NCI-H526 treated with DMSO at 0.1 percent for 48 hours (cell line): ENCODE measurements at regions not wholly inside any gene's neighbourhood (a gene's known extent, or its start where the extent isn't known, plus 50 kb on each side); places are given as distances from the start of the nearest gene placed in this dataset.

ENCODE experiments used
- DNase-seq: peaks from one replicate; lab custom pipeline; 2025; lab: John Stamatoyannopoulos, UW

DNA sequence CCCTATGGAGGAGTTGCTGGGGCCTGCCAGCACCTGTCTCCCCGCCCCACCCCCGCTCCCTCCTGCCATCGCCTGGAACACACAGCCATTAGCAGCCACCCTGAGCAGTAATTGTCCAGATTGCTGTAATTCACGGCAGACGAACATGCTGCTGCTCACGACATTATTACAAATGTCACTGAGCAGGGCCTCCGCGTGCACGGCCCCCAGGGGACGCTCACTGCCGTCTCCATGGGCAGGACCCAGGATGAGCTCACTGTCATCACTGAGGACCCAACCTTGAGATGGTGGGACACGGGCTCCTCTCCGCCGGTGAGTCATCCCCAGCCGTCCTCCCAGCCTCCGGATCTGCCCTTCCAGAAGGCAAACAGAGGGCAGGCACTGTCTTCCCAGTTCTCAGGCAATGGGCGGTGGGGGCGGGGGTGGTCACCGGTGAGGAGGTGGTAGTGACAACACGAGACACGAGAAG, 100.4 kb downstream of the RFLNA start:
- no peak for DNase-seq

- DNase-seq = no peak
These were observed 99.7 kb downstream of the RFLNA start for GRCh38 chr12:124394462-124395128.

DNA sequence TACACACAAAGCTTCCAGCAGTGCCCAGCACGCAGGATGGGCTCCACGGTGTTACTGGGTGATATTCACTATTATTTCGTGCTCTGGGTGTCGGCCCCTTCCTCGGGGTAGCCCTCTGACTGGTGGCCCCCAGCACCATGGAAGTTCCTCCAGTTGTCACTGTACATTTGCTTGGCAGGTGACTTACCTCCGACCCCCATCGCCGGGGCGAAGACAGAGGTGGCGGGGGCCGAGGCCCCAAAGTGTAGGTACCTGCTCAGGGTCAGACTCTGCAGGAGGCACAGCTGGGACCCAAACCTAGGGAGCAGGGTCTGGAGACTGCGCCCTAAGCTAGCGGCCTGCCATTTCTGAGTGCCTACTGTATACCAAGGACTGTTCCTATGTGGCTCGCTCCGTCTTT, 98.9 kb downstream of the RFLNA start:
- DNase-seq = no peak

DNA sequence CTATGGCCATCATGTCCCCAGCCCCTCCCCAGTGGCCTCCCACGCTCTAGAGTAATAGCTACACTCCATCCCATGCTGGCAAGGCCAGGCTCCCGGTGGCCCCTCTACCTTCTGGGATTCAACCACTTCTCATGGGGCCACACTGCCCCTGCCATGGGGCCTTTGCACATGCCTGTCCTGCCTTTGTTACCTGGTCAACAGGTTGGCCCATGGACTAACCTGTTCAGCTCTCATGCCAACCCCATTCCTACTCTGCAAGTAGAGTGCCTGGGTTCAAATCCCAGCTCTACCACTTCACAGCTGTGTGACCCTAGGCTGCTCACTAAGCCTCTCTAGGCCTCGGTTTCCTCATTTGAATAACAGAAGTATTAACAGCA, 98.5 kb downstream of the RFLNA start:
- no peak for DNase-seq

DNA sequence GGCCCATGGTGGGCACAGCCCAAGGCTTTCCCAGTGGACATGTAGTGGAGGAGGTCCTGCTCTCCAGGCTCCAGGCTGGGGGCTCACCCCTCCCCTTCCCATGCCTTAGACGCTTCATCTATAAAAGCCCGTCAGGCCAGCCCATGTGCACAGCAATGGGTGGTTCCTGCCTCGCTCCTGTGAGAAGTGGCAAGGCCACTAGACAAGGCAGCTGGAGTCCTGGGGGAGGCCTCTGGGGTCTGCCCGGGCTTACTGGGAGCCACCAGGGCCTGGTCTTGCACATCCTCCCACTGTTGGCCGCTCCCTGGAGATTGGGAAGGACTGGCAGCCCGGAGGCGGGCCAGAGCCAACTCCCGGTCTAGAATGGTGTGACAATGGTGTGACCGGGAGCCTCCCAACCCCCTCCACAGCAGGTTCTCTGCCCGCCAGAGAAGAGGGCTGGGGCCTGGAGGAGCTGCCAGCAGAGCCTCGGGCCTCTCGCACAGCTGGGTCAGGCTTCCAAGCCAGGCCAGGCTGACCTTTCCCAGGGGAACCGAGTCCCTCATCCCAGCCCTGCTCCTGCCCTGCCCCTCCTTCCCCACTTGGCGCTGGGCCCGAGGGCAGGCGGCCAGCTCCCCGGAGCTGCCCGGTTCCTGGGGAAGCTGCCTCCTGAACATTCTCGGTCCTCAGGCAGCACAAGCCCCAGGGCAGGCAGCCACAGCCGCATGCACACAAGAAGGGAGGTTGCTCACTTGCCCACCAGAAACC, 97.9 kb downstream of the RFLNA start:
- DNase-seq = no peak

GRCh38 chr12:124392271-124392666, 97.4 kb downstream of the RFLNA start:
- DNase-seq = no peak

- DNase-seq = no peak
These were observed 96.7 kb downstream of the RFLNA start for GRCh38 chr12:124391340-124392261.

DNA sequence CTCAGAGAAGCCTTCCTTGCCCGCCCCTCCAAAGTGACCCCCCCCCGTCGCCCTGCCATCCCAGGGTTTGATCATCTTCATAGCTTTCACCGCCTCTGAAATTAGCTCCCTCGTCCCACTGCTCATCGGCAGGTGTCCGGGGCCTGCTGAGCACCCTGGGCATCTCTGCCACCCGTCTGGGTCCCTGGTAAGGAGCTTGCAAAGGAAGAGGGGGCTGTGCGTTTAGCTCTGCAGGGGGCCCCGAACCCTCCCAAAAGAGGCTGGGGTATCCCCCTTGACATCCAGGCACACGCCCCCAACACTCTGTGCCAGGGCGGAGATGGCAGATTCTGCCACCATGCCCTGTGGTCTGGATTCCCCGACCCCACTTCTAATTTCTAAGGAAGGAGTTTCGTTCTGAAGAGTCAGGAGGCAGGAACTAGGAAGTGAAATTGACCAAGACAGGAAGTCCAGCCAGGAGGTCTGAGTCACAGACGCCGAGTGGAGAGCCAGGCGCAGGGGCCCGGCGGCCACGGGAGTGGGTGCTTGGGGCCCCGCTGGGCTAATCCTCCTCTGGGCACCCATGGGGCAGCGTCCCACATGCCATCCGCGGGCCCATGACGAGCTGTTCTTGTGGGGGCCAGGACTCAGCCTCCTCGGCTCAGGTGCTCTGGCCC, 95.7 kb downstream of the RFLNA start:
- no peak for DNase-seq

GRCh38 chr12:124389725-124390441, 95.0 kb downstream of the RFLNA start:
- DNase-seq = no peak

GRCh38 chr12:124389138-124389724, 94.3 kb downstream of the RFLNA start:
- peak; percentile 29 for DNase-seq

GRCh38 chr12:124388679-124389137, 93.8 kb downstream of the RFLNA start:
- DNase-seq = peak; percentile 40

DNA sequence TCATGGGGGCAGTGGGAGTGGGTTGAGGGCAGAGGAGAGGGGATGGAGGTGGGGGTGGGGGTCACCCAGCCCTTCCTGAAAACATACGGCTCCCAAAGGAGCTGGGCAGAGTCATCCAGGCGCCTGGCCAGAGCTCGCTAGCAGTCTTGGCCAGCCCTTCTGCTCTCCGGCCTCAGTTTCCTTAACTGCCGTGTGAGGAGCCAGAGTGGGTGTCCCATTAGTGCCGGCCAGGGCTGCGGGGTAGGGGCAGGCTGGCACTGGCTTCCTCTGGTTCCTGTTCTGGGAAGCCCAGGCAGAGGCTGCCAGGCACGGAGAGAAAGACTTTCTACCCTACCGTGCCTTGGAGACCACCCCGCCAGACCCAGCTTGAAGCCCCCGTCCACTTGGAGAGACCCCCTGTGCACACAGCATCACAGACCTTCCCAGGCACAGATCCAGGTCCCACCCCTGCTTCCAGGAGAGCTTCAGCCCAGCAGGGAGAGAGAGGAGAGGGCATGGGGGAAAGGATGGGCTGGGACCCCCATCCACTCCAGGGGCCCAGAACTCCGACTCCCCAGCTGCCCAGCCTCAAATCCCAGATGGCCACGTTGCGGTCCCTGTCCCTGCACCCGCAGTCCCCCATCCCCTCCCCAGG, 93.3 kb downstream of the RFLNA start:
- no peak for DNase-seq

GRCh38 chr12:124387528-124387911, 92.6 kb downstream of the RFLNA start:
- DNase-seq = no peak

DNA sequence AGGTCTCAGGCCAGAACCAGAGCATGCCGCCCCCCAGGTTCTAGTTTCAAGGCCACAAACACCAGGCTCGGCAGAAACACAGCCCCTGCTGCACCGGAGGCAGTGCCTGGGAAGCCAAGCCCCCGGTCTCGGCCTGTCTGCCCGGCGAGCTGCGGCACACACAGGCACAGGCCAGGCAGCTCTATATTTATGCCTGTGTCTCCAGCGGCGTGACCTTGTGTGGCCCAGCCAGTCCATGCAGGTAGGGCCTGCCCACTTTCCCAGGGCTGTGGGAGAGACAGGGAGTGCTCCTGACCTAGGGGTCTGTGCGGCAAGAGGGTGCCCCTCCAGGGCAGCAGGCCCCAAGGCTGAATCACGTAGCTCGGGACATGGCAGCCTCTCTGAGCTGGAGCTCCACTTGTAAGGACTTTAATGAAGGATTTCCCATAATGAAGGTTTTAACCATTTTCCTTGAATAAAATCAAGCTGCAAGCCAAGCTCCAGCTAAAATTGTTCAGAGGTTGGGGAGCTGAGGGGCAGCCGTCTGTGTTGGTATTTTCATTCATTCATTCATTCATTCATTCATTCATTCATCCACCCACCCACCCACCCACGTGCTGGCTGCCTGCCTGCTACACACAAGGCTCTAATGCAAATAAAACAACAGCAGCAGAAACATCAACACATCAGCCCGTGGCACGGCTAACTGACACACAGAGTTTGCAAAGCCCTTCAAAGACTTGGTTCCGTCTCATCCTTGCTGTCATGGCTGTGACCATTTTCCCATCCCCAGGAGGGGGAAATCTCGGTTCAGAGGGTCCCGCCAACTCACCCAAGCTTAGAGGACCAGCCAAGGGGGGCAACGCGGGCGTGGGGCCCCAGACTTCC, 92.0 kb downstream of the RFLNA start:
- no peak for DNase-seq

DNA sequence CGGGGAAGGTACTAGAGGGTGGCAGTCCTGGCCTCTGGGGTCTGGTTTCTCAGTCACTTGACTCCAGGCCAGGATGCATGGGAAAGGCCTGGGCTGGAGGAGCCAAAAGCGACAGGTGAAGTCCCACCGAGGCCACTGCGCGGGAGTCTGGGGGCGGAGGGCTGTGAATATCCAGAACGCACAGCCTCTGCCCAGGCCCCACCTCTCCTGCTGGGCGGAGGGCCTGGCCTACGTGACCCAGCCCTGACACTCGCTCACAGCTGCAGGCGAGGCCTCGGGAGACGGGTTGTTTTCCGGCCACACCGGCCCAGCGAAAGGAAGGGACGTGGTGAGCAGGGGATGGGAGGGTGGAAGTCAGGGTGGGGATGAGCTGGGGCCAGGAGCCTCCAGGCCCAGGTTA, 91.2 kb downstream of the RFLNA start:
- DNase-seq = no peak

DNA sequence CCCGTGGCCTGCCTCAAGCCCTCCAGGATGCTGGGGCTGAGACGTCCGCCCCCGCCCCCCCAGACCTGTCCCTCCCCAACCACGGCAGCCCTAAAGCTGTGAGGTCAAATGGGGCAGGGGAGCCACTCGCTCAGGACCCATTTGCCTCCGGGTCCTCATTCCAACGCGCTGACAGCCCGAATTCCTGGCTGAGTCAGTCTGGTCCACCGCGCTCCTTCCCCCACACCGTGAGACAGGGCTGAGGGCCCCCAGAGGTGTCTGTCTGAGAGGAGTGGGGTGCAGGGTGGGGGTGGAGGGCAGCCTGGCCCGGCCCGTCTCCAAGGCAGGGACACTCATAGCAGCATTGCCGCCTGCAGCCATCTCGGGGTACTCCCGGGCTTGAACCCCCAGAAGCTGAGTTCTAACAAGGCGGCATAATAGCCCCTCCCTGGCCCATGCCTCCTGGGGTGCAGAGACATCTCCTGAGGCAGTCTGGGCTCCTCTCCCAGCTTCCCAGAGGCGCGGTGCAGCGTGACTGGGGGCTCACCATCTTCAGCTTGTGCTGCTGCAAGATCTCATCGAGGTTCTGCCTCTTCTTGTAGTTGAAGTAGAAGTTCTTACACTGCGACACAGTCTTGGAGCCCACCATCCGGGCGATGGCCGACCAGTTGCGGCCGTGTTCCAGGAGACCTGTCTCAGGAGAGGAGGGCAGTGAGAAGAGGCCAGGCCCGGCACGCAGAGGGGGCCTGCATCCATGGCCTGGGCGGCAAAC, 90.5 kb downstream of the RFLNA start:
- no peak for DNase-seq

DNA sequence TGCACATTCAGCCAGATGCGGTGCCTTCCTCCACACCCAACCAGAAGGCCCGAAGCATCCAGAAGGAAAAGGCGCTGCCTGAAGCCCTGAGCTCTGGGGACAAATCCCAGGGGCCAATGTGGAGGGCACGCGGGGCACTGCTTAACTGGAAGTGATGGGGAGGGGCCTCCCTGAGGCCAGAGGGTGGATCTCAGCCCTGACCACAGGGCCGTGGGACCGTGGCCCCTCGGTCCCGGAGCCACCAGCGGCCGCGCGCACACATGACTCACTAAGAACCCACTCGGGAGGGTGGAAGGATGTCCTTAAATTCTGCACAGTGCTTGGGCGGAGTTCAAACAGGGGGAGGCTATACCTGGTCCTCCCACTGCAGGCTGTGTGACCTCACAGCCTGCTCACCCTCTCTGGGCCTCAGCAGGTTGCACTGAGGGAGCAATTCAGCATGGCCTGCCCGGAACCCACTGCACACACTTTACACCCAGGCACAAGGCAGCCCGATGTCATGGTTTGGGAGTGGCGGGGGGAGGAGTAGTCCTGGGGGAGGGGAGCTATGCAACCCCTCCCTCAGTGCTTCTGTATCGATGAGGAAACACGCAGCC, 89.5 kb downstream of the RFLNA start:
- DNase-seq = no peak

GRCh38 chr12:124383028-124383427, 88.1 kb downstream of the RFLNA start:
- no peak for DNase-seq
